Sigmoid colon (tissue), 4 donors: ENCODE measurements at regions not wholly inside any gene's neighbourhood (a gene's known extent, or its start where the extent isn't known, plus 50 kb on each side); places are given as distances from the start of the nearest gene placed in this dataset.

ENCODE experiments used
- CTCF ChIP-seq, 4 experiments: fragments of 450-650 bp in 3 of 4; fragments of 200-600 bp in 1 of 4; IDR thresholded peaks; one replicate each; pipeline ENCODE4 v1.5.1; 2016 to 2019; ENCODE audit warnings: antibody characterized with exemption in 4 of 4, mild to moderate bottlenecking in 3 of 4, moderate library complexity in 2 of 4
- EP300 ChIP-seq, 4 donors: sonication (generic); formaldehyde crosslinking; IDR thresholded peaks; one replicate each; pipeline ENCODE4 v1.6.1; 2017; ENCODE audit warnings: antibody characterized with exemption in 4 of 4
- POLR2A ChIP-seq, 2 donors: fragments of 450-650 bp; IDR thresholded peaks; one replicate each; pipeline ENCODE4 v1.6.1; 2016; ENCODE audit warnings: antibody characterized with exemption in 2 of 2, mild to moderate bottlenecking in 2 of 2, moderate library complexity in 2 of 2

- TF ChIP-seq POLR2A (IDR thresholded peaks at IDR 0.05) (no peak), CTCF (IDR thresholded peaks at IDR 0.05) (no peak), EP300 (IDR thresholded peaks at IDR 0.05) (no peak)
Measured at GRCh38 chr4:169811476-169811875, 53.7 kb upstream of the HPF1 start.
